ENCODE measurements at regions not wholly inside any gene's neighbourhood (a gene's known extent, or its start where the extent isn't known, plus 50 kb on each side); places are given as distances from the start of the nearest gene placed in this dataset.
A peak's percentile ranks its signal among the peaks of the same experiment; 100 is the strongest.

- DNase-seq (ENCODE audit: low read depth) = no peak
These were observed 212.0 kb upstream of the MYT1L start for GRCh38 chr2:2542966-2543611.

- DNase-seq (ENCODE audit: low read depth) = no peak
These were observed 211.2 kb upstream of the MYT1L start for GRCh38 chr2:2542316-2542715.

GRCh38 chr2:2540406-2540805 lies 209.3 kb upstream of the MYT1L start:
- DNase-seq (ENCODE audit: low read depth) = no peak

- DNase-seq (ENCODE audit: low read depth) = no peak
These were observed 205.5 kb upstream of the MYT1L start for GRCh38 chr2:2536416-2537056.

GRCh38 chr2:2530334-2530733 lies 199.3 kb upstream of the MYT1L start:
- no peak for DNase-seq (ENCODE audit: low read depth)

GRCh38 chr2:2528846-2529245 lies 197.8 kb upstream of the MYT1L start:
- no peak for DNase-seq (ENCODE audit: low read depth)

GRCh38 chr2:2527148-2527547 lies 196.1 kb upstream of the MYT1L start:
- peak; percentile 21 for DNase-seq (ENCODE audit: low read depth)

- DNase-seq (ENCODE audit: low read depth) = no peak
These were observed 193.4 kb upstream of the MYT1L start for GRCh38 chr2:2524348-2524941.

GRCh38 chr2:2523461-2524347 lies 192.6 kb upstream of the MYT1L start:
- DNase-seq (ENCODE audit: low read depth) = no peak

GRCh38 chr2:2520401-2520811 lies 189.3 kb upstream of the MYT1L start:
- DNase-seq (ENCODE audit: low read depth) = no peak

GRCh38 chr2:2519381-2519780 lies 188.3 kb upstream of the MYT1L start:
- DNase-seq (ENCODE audit: low read depth) = no peak

- no peak for DNase-seq (ENCODE audit: low read depth)
These were observed 186.3 kb upstream of the MYT1L start for GRCh38 chr2:2517399-2517798.

- DNase-seq (ENCODE audit: low read depth) = no peak
These were observed 185.3 kb upstream of the MYT1L start for GRCh38 chr2:2516386-2516785.

GRCh38 chr2:2512931-2513330 lies 181.9 kb upstream of the MYT1L start:
- DNase-seq (ENCODE audit: low read depth) = no peak

- no peak for DNase-seq (ENCODE audit: low read depth)
These were observed 176.4 kb upstream of the MYT1L start for GRCh38 chr2:2507417-2507997.

- DNase-seq (ENCODE audit: low read depth) = no peak
These were observed 175.5 kb upstream of the MYT1L start for GRCh38 chr2:2506536-2506935.

- DNase-seq (ENCODE audit: low read depth) = no peak
These were observed 174.5 kb upstream of the MYT1L start for GRCh38 chr2:2505604-2506003.

- no peak for DNase-seq (ENCODE audit: low read depth)
These were observed 172.9 kb upstream of the MYT1L start for GRCh38 chr2:2503864-2504418.

- DNase-seq (ENCODE audit: low read depth) = no peak
These were observed 171.1 kb upstream of the MYT1L start for GRCh38 chr2:2502201-2502549.

GRCh38 chr2:2501454-2502200 lies 170.6 kb upstream of the MYT1L start:
- DNase-seq (ENCODE audit: low read depth) = no peak

- DNase-seq (ENCODE audit: low read depth) = no peak
These were observed 164.5 kb upstream of the MYT1L start for GRCh38 chr2:2495606-2496005.
